Hematopoietic multipotent progenitor cell treated with erythropoietin and hydrocortisone succinate and interleukin-3 and kit ligand, for 6 days (in vitro differentiated cells): ENCODE measurements at regions not wholly inside any gene's neighbourhood (a gene's known extent, or its start where the extent isn't known, plus 50 kb on each side); places are given as distances from the start of the nearest gene placed in this dataset.
"Not testable (repeated sequence)": the region's sequence is repeated elsewhere in the genome, so short reads cannot be mapped to it uniquely, and the experiment has no call there.

Experiments used
- DNase-seq: peaks from one replicate; pipeline ENCODE4 v3.0.0-alpha.2; 2015

DNA sequence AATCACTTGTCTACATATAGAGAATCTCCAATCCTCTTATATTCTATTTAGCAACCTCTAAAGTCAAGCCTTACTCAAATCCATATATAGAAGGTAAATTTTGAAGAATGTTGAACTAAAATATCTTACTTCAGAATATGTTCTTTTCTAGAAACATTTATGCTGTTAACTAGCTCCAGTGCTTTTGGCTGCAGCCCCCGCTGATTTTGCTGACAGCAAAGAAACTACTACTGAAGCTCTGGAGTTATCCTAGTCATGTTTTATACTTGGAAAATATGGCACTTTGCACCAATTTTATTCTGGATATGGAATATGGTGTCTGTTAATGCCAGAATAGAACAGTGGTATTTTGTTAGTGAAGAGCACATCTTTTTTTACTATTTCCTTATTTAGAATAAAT, 212.4 kb upstream of the FSIP2 start:
- no peak for DNase-seq

DNA sequence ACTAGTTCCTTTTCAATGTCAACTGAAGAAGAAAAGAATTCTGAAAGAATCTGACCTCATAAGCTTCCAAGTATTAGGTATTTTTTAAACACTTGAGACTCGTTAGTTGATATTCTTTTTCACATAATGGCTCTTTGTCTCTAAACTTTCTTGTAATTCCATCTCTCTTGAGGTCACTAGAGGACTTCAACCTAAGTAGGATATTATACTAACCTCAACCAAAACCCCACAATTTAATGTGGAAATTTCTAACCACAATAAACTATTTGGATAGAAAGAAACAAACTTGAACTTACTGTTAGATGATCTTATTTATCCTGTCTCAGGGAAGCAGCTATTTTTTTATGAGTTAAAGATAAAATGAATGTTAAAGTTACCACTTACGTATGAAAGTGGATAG, 206.9 kb upstream of the FSIP2 start:
- DNase-seq = no peak

DNA sequence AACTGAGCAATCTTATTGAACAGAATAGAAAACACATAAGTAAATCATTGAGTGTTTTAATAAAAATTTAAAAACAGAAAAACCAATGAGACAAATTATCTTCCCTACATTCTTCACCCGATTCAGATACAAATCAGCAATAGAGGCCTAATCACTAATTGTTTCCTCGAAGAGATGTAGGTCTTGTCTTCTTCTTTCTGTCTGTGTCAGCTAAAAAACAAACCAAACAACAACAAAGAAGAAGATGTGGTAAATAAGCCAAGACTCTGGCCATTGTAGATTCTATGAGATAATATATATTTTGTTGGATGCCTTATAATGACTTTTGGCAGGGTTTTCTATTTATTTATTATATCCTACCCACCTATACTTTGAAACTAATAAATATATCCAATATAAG, 200.9 kb upstream of the FSIP2 start:
- DNase-seq = no peak

- DNase-seq = no peak
These were observed 171.4 kb upstream of the FSIP2 start for GRCh38 chr2:185567196-185567595.

- no peak for DNase-seq
These were observed 170.7 kb upstream of the FSIP2 start for GRCh38 chr2:185567940-185568339.

DNA sequence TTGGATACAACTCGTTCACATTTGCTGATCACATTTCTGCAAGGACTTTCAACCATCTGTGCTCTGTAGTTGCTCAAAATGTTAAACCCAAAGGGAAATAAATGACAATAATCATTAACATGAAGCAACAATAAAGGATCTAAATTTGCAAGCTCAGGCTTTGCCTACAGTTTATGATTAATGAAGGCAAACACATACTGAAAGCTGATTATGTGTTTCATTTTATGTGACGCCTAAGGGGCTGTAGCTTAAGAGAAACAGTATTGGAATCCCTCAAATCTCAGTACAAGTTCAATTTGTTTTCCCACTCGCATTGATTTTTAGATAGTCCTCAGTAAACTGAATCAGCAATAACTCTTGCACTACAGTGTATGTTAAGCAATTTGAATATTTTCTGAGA, 160.3 kb upstream of the FSIP2 start:
- no peak for DNase-seq

DNA sequence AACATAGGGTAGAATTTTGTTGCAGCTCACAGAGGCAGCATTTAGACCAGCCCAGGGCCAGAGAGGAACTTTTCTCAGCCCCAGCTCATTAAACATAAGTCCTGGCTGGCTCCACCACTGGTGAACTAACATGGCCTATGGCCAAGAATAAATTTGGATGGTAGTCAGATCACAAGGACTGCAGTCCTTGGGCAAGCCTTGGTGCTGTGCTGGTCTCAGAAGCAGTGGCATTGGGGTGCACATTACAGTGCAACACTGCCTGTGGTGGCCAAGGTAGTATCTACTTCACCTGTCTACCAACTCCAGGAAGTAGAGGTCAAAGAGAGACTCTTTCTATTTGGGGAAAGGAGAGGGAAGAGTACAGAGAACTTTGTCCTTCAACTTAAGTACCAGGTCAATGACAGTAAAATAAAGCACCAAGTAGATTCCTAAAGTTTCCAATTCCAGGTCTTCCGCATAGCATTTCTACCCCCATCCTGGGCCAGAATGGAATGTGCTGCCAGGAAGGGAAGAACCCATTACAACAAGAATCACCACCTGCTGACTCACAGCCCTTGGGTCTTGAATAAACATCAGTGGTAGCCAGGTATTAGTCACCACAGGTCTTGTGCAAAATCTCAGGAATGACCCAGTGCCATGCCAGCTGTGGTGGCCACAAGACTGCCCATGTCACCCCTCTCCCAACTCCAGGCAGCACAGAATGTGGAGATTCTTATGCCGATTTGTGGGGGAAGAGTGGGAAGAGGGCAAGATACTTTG, 155.4 kb upstream of the FSIP2 start:
- no peak for DNase-seq

- DNase-seq = not testable (repeated sequence)
These were observed 153.4 kb upstream of the FSIP2 start for GRCh38 chr2:185585165-185585564.

- DNase-seq = not testable (repeated sequence)
These were observed 147.3 kb upstream of the FSIP2 start for GRCh38 chr2:185591276-185591675.

GRCh38 chr2:185607945-185608344, 130.7 kb upstream of the FSIP2 start:
- no peak for DNase-seq

GRCh38 chr2:185608799-185609198, 129.8 kb upstream of the FSIP2 start:
- DNase-seq = no peak

DNA sequence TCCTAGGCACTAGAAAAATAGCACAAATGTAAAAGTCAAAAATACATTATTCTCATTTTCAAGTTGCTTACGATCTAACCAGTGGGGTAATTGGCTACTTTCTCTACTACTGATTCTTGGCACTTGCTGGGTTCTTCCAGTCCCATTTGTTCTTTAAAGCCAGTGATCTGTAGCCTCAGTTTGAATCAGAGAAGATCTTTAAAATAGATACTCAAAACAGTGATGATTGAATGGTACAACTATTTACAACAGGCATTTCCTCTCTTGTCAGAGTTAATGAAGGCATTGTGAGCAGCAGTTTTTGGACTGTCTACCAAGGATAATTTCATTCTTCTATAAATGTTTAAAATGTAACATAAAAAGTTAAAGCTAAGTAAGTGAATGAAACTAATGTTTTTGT, 128.3 kb upstream of the FSIP2 start:
- no peak for DNase-seq

DNA sequence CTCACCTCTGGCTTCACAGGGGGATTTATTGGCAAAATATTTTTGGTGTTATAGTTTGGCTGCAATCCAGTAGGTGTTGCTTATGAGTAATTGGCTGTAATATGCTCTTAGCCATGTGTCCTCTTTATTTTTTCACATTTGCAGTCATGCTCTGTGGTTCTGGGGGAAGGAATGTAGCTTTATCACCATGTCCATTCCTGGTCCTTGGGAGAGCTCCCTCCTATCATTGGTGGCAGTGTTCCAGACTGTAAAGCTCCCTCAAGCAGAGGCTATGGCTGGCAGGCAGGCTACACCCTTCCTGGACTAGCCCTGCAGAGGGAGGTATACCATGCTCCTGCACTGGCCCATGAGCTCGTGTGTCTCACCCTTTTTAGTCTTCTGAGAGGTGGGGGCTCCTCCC, 120.0 kb upstream of the FSIP2 start:
- DNase-seq = no peak

DNA sequence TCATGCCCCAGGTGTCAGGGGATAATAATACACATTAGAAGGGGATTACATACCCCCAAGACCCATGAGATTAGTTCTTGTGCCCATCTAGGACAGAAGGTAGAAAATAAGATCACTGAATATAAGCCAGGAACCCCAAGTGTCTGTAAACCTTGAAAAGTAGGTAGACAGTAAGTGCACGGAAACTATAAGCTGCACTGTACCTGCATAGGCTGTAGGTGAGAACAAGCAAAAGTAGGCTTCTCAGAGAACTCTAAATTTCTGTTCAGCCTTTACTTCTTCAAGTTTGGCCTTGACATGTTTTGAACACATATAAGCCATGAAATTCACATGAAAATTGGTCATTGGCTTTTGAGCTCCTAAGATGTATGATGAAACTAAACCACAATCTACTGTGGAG, 113.0 kb upstream of the FSIP2 start:
- no peak for DNase-seq

GRCh38 chr2:185628985-185629384, 109.6 kb upstream of the FSIP2 start:
- peak; percentile 8 for DNase-seq

GRCh38 chr2:185633621-185634020, 105.0 kb upstream of the FSIP2 start:
- DNase-seq = no peak

GRCh38 chr2:185638771-185639170, 99.8 kb upstream of the FSIP2 start:
- no peak for DNase-seq

DNA sequence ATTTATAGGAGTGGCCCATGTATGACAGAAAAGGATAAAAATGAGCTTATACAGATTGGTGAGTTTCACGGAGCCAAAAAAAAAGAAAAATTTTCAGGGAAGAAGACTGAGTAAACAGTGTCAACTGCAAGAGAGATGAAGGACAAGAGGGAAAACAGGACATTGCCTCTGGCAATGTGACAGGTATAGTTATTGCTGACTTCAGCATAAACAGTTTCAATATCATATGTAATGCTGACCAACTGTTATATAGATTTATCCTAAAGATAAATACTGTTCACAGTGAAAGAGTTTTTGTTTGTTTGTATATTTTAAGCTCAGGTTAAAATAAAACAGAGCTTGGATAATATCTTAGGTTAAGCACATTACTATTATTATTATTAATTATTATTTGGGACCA, 98.0 kb upstream of the FSIP2 start:
- no peak for DNase-seq

- no peak for DNase-seq
These were observed 95.2 kb upstream of the FSIP2 start for GRCh38 chr2:185643434-185643833.

DNA sequence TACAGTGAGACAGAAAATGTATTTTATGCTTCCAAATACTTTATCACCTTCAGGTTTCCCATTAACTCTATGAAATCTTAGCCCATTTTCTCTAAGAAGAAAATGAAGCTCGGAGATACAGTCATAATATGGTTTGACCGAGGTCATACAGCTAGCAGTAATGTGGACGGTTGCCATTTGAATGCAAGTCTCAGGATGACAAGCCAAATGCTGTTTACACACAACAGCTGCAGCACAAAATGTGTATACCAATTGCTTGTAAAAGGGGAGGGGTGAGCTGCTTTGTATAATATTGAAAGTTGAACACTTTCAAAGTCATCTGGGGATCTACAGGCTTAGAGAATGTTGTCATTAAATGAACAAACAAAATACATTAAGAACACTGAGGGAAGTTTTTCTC, 93.8 kb upstream of the FSIP2 start:
- no peak for DNase-seq

GRCh38 chr2:185645529-185645928, 93.1 kb upstream of the FSIP2 start:
- no peak for DNase-seq

DNA sequence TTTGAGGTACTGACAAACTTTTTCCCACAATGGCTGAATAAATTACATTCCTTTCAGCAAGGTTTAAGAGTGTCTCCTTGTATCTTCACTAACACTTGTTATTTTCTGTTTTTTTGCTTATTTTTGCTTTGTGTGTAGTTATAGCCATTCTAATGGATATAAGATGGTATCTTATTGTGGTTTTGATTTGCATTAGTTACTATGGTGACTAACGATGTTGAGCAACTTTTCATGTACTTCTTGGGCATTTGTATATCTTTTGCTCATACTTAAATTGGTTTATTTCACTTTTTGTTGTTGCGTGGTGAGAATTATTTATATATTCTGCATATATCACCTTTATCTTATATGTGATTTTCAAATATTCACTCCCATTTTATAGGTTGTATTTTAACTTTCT, 79.9 kb upstream of the FSIP2 start:
- DNase-seq = no peak

- DNase-seq = no peak
These were observed 74.8 kb upstream of the FSIP2 start for GRCh38 chr2:185663811-185664210.

DNA sequence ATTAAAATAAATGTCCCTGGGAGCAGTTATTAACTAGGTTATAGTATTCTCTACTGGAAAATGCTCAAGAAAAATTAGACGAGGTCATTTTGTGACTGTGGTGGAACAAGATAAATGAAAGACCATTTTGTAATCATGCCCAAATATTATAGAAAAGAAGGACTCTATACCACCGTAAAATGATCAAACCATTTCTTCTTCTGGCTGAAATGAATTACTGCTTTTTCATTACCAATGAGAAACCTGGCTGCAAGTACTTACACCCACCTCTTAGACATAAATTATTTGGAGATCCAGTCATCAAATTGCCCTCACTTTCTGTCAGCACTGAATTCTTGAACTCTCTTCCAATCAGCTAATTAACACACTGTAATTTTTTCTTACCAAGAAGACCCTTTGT, 74.2 kb upstream of the FSIP2 start:
- DNase-seq = no peak

DNA sequence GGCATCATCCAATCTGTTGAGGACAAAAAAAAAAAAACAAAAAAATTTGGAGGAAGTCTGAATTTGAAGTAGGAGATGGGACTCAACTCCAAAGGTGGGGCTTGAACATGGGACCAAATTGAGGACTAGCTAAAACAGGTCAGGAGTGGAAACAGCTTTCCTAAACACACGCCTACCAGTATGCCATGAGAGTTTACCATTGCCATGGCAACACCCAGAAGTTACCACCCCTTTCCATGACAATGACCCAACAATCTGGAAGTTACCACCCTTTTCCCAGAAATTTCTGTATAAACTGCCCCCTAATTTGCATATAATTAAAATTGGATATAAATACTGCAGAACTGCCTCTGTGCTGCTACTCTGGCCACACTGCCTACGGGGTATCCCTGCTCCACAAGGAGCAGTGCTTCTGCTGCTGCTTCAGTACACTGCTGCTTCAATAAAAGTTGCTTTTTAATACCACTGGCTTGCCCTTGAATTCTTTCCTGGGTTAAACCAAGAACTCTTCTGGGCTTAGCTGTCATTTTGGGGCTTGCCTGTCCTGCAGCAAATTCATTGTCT, 73.3 kb upstream of the FSIP2 start:
- no peak for DNase-seq
